ENCODE measurements at regions not wholly inside any gene's neighbourhood (a gene's known extent, or its start where the extent isn't known, plus 50 kb on each side); places are given as distances from the start of the nearest gene placed in this dataset.
A peak's percentile ranks its signal among the peaks of the same experiment; 100 is the strongest.
"Not testable (repeated sequence)": the region's sequence is repeated elsewhere in the genome, so short reads cannot be mapped to it uniquely, and the experiment has no call there.

DNA sequence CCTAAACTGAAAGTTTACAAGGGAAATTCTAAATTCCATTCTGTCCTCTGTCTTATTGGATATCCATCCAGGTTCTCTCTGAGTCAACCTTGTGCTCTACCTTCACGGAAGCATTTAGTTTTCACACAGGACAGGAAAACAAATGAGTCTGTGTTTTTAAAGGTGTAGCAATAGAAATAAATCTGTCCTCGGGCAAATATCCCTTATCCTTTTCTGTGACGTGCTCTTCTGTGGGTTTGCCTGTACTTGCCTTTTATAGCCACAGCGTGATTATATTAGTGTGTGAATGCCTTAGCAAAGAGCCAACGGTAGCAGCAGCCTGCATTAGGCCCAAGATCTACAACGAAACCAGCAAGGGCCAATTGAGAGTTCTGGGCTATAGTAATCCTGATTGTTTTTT lies 127.2 kb upstream of the PLSCR5 start:
- DNase-seq: no peak

DNA sequence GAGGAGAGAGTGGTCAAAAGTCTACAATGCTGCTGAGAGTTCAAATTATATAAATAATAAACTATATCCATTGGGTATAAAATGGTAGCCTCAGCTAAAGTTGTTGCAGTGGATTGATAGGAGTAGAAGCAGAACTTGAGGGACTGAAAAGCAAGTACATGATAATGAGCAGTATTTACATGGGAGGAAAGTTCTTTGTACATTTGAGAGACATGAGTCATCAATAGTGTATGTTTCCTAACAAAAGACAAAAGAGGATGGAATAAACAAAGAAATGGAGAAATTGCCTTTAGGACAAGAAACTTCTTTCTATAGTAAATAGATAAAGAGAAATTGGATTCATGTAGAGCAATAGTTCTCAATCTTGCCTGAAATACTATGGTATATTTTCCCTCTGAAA lies 110.0 kb upstream of the PLSCR5 start:
- no peak for DNase-seq

DNA sequence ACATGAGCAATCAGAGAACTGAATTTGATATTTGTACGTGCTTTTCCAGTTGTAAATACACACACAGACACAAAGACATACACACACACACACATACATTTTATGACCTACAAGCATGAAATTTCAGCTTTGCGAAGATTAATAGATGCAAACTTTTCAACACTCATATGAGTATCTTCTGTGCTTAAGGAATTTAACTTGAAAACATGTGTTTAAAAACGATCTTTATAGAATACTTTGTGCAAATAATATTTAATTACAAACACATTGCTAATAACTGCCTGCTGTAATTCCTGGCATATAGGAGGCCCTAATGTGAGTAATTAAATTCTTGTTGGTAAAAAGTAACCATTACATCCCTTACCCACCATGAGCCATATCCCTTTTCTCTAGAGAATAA lies 107.7 kb upstream of the PLSCR5 start:
- no peak for DNase-seq

DNA sequence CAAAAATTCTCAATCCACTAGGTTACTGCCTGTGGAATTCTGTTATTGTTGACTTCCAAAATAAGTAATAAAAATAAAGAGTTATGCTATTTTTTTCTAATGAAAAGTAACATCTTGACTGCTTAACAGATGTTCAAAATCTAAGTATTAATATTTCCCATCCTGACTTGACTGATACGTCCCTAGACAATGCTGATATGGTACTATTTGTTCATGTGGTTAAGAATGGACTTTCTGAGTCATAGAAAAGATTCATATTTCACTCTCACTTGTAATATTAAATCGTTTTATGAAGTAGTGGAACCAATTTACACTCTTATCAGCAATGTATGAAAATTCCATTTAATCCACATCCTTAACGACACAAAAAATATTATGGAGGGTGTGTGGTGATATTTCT lies 104.8 kb upstream of the PLSCR5 start:
- DNase-seq: no peak

DNA sequence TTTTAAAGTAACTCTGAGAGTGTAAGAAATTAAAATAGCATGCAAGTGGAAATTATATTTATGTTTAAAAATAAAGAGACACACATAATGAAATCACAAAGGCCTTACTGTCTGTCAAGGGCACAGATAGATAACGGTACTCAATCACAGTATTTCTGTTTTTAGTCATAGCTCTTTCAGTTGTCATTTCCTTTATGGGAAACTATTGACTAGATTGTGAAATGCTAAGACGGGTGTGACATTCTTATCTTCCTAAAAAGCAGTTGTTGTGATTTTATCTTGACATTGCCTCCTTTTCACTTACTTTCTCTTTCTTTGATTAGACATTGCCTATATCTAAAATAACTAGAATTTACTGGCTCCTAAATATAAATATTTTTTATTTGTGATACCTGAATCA lies 100.1 kb upstream of the PLSCR5 start:
- DNase-seq: no peak

DNA sequence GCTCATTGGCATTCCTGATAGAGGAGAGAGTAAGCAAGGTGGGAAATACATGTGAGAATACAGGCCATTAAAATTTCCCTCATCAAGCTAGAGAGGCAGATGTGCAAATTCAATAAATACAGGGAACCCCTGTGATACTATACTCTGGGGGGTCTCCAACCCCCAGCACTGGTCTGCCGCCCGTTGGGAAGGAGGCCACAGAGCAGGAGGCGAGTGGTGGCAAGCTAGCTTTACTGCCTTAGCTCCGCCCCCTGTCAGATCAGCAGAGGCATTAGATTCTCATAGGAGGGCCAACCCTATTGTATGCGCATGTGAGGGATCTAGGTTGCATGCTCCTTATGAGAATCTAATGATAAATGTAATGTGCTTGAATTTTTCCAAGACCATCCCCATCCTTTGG lies 97.1 kb upstream of the PLSCR5 start:
- no peak for DNase-seq

DNA sequence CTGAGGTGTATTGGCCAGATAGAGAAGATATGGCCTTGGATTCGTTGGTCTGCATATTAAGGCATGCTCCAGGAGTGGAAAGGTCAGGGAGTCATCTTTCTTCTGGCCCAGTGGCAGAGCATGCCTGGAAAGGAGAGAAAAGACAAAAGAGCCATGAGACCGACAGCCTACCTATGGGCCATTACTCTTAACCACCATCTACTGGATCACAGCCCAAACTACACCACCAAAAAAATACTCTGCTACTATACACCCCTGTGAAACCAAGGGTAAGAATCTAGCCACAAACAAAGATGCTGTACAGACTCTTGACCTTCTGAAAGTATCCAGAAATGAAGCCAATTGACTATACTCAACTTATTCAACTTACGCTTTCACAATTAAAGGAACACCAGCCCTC lies 96.1 kb upstream of the PLSCR5 start:
- DNase-seq: no peak

DNA sequence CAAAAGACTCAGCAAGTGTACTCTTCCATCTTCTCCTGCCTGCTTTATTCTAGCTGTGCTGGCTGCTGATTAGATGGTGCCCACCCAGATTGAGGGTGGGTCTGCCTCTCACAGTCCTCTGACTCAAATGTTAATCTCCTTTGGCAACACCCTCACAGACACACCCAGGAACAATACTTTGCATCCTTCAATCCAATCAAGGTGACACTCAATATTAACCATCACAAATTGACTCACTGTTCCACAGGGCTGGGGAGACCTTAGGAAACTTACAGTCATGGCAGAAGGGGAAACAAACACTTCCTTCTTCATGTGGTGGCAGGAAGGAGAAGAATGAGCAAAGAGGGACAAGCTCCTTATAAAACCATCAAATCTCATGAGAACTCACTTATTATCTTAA lies 94.9 kb upstream of the PLSCR5 start:
- DNase-seq: not testable (repeated sequence)

DNA sequence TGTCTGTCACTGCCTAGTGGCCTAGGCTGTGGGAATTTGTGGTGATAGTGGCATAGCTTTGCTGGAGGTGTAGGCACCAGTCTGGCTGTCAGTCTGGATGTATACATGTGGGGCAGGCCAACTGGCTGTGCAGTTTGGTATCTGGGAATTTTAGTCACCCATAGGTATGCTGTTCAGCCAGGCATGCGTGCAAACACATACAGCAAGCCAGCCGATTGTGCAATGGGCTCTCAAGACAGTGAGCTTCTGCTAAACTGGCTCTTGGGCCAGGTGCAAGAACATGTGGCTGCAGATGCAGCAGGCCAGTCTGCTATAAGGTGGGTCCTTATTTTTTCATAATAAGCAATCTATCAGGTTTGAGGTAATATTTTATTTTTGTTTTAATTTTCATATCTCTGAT lies 87.1 kb upstream of the PLSCR5 start:
- no peak for DNase-seq

DNA sequence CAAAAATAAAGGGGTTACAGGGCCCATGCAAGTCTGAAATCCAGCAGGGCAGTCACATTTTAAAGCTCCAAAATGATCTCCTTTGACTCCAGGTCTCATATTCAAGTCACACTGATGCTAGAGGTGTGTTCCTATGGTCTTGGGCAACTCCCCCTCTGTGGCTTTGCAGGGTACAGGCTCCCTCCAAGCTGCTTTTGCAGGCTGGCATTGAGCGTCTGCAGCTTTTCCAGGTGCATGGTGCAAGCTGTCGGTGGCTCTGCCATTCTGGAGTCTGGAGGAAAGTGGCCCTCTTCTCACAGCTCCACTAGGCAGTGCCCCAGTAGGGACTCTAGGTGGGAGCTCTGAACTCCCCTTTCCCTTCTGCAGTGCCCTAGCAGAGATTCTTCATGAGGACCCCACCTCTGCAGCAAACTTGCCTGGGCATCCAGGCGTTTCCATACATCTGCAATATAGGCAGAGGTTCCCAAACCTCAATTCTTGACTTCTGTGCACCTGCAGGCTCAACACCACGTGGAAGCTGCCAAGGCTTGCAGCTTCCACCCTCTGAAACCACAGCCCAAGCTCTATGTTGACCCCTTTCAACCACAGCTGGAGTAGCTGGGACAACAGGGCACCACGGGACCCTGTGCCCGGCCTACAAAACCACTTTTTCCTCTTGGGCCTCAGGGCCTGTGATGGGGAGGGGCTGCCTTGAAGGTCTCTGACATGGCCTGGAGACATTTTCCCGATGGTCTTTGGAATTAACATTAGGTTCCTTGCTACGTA lies 80.1 kb upstream of the PLSCR5 start:
- no peak for DNase-seq

DNA sequence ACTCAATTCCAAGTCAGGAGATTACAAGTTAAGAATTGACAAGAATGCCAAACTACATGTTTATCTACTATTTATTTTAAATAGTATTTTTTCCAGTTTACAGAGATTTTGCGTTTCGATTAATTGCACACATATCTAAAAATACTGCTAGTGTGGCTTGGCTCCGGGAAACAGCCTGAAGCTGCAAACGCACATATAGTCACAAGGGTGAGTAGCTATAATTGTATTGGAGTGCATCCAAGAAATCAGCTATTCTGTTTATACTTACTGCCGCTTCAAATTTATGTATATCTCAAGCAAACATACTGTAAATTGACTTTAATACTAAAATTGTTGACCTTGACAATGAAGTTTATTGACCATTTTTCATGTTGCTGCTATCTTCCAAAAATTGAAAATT lies 77.0 kb upstream of the PLSCR5 start:
- peak; percentile 84 for DNase-seq

DNA sequence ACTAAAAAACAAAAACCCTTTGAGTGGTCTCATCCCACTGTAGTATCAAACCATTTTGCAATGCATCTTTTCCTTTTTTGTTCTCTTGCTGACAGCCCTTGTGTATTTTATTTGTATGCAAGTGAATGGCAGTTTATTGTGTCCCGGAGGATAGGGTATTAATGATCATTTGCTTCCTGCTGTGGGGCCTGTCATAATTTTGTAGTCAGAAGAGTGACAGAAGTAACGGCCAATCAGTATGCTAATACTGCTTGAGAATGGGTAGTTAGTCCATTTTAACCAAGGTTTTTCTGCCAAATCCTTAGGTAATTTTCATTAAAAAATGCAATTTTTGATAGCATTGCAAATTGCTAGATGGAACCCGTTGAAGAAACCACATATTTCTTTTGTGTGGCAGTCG lies 75.5 kb upstream of the PLSCR5 start:
- DNase-seq: no peak

DNA sequence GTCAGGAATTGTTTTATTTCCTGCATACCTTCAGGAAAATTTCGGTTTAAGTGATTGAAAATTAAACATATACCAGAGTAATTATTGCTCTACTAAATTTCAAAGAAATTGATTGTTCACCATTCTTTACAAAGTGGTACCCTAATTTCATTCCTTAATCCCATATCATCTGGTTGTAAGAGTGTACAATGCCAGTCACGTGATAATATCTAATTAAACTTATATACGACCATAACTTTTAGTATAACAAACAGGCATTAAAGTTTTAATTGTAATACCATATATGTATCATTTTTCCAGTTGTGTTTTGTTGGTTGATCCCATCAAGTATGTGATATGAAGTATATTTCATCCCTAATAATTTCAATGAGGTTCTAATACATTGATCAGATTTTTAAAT lies 74.8 kb upstream of the PLSCR5 start:
- no peak for DNase-seq

DNA sequence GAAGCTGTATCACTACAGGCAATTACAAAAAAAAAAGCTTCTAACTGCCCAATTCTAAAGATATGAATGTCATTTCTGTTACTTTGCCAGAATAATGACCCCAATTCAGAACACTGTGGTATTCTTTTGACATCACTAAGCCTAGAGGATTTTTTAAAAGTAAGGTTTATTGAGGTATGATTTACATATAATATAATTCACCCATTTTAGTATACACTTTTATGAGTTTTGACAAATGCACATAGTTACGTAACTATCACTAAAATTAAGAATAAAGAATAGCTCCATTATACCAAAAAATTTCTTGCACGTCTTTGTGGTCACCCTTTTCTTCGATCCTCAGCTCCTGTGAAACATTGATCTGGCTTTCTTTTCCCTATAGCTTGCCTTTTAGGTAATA lies 74.0 kb upstream of the PLSCR5 start:
- DNase-seq: no peak

DNA sequence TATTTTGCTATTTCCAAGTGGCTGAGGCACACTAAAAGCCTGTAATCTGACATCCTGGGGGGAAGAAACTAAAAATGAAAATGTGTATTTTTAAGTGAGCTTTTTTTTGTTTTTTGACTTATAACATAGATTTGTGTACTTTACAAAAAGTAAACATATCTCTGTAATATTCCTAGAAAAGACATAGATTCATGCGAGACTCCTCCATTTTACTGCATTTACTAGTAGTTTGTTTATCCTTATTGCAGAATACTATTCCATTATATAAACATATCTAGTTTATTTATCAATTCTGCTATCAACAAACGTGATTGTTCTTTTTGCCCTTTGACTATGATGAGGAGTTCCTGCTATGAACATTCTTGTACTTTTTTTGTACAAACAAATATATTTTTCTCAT lies 67.8 kb upstream of the PLSCR5 start:
- no peak for DNase-seq

DNA sequence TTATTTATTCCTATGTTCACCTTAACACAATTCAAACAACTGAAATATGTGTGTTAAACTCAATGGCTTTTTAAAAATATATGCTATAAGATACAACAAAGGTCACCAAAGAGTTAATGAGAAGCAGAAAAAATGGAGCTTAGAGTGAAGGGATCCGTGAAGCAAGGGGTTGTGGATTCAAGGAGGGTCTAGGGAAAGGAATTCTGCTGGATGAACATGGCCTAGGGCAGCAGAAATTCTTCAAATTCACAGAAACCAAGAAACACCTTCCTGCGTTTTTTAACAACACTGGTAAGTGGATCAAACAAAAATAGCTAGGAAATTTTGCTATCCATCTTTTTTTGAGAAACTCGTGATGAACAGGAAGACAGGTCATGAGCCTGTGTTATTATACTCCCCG lies 59.3 kb upstream of the PLSCR5 start:
- no peak for DNase-seq

DNA sequence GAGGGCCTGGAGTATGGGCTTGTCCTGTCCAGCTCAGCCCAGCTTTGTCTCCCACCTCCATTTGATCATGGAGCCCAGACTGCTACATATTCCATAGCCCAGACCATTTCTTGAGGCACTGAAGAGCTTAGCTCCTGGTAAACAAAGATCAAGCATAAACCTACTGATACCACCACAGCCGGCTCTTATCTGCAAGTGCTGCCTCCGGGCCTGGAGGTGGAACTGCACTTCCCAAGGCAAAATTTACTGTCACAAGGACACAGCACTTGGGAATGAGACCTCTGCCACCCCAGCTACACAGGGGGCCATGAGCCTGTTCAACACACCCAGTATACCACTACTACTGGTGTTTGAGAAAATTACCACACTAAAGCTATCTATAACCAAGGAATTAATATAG lies 53.7 kb upstream of the PLSCR5 start:
- no peak for DNase-seq

DNA sequence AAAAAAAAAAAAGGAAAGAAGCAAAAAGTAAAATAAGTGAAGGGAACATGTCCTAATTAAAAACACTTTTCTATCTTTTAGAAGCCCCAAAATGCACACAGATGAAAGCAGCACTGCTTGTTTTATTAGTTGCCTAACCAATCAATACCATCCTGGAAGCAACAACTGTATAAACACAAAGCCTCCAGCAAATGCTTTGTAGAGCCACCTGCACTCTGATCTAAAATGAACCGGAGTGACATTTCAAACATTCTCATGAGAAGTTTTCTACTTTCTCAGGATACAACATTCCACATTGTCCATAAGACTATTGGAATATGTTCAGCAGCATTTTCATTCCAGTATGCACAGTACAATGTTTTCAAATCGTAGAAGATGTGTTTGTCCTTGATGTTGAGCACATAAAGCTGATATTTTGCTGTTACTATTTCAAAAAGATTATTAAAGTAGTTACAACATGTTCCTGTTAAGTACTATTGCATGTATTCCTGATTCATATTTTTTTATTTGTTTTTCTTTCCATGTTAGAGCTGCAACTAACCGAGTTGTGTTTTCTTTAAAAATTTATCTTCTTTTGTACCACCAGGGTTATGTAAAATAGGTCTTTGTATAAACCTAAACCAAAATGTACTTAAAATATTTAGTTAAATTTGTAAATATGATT lies 50.3 kb upstream of the PLSCR5 start:
- no peak for DNase-seq

Data from NCI-H1105 (cell line).